ENCODE measurements at regions not wholly inside any gene's neighbourhood (a gene's known extent, or its start where the extent isn't known, plus 50 kb on each side); places are given as distances from the start of the nearest gene placed in this dataset.
"Not testable (repeated sequence)": the region's sequence is repeated elsewhere in the genome, so short reads cannot be mapped to it uniquely, and the experiment has no call there.

- no peak for DNase-seq
Measured at GRCh38 chr7:130789436-130789835, 55.4 kb upstream of the KLF14 start.

- DNase-seq = no peak
Measured at GRCh38 chr7:130791746-130792145, 57.7 kb upstream of the KLF14 start.

- no peak for DNase-seq
Measured at GRCh38 chr7:130793855-130794618, 60.0 kb upstream of the KLF14 start.

DNA sequence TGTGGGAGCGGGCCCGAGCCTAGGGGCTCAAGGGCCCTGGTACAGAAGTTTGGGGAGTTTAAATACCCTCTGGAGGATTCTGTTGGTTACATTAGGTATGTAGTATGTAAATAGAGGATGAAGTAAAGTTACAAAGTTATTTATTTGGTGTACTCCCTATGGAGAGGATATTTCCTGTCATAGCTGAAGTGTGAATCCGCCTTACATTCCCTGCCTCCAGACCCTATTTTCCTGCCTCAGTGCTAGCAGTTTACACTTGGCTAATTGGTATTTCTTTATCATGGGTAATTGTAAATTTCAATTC is 60.6 kb upstream of the KLF14 start:
- no peak for DNase-seq

GRCh38 chr7:130796425-130796824 is 62.4 kb upstream of the KLF14 start:
- DNase-seq = not testable (repeated sequence)

DNA sequence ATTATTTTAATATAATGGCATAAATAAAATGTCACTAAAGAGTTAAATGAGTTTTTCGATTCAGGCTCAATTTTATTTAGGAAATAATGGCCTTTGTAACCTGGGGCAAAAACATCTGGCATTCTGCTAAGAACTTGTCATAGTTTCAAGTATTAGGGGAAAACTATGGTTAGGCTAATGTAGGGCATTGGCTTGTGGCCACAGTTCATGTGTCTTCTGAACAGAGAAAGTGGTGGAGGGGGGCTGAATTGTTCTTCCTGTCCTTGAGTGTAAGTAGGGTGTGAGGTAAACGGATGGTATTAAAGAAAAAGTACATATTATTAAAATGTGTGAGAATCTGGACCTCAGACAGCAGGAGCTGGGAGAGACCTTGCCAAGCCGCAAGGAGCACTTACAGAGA is 69.1 kb upstream of the KLF14 start:
- no peak for DNase-seq

DNA sequence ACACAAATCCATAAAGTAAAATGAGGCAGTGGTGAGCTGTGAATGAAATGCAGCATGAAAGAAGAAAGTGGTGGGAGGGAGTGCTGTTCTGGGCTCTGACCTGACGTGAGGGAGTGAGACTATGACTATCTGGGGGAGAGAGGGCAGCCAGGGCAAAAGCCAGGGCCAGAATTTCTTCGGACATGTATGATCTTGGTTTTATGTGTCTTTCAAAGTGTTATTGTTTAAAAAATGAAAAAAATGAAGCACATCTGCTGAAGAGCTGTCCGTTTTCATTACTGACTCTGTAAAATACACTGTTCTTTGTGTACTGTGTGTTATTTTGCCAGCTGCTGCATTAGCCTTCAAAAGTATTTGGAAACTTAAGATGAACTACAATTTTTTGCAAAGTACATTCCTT is 70.2 kb upstream of the KLF14 start:
- no peak for DNase-seq

DNA sequence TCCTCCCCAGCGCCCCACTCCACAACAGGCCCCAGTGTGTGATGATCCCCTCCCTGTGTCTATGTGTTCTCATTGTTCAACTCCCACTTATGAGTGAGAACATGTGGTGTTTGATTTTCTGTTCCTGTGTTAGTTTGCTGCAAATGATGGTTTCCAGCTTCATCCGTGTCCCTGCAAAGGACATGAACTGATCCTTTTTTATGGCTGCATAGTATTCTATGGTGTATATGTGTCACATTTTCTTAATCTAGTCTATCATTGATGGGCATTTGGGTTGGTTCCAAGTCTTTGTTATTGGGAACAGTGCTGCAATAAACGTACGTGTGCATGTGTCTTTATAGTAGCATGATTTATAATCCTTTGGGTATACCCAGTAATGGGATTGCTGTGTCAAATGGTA is 78.8 kb upstream of the KLF14 start:
- DNase-seq = not testable (repeated sequence)

DNA sequence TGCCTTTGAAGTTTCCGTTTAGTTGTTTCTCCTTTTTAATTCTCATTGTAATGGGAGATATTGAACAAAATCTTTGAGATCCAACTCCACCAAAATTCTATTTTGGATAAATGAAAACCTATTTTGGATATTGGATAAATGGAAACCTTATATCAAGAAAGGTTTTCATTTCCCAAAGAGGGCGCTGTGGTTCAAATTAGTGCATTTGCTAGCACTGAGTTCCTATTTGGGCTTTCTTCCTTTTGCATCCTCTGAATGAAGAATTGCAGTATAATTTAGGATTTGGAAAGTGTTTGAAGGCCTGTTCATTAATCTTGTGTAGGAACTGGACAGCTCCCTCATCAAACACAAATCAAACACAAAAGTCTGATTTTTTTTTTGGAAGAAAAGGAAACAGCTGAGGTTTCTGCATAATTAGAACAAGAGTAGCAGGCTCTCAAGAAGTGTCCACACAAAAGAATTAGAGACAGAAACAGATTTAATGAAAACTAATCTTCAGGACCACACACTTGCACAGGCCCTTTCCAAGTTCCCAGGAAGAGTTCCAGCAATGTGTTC is 80.8 kb upstream of the KLF14 start:
- DNase-seq = no peak

- DNase-seq = no peak
Measured at GRCh38 chr7:130818056-130818455, 84.0 kb upstream of the KLF14 start.

DNA sequence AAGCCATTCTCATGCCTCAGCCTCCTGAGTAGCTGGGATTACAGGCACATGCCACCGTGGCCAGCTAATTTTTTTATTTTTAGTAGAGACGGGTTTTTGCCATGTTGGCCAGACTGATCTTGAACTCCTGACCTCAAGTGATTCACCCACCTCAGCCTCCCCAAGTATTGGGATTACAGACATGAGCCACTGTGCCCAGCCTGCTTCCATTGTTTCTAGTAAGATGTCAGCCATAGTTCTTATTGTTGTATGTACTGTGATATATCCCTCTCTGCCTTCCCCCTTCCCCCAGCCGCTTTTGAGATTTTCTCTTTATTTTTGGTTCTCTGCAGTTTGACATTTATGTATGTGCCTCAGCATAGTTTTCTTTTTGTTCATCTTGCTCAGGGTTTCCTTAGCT is 87.9 kb upstream of the KLF14 start:
- no peak for DNase-seq

DNA sequence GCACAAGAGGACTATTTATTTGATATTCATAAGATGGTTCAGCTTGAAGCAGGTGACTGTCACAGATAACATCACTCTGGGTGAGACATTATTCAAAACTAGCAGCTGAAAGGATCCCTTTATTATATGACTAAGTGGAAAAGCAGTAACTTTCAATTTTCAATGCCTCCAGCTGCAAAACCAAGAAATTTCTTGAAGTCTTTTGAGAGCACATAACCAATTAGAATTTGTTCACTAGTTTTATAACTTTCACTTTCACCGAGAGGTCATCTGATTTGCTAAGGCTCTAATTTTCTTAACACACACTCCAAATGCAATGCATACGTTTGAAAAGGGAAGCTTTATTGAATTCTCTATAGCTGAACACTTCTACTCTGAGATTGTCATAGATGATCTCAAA is 88.6 kb upstream of the KLF14 start:
- no peak for DNase-seq

DNA sequence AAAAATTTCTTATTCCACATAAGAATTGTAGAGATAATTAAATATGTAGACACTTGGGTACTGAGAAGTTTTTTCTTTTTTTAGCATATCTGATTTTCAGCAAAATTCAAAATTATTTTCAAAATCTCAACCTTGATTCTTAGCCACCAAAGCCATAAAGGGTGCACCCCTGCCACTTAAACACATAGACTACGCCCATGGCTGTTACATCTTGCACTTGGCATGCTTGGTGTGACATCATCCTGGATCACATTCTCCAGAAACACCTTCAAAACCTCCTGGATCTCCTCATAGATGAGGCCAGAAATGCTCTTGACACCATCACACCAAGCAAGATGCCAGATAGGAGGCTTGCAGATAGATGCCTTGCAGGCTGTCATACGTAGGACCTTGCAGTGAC is 89.1 kb upstream of the KLF14 start:
- DNase-seq = no peak

DNA sequence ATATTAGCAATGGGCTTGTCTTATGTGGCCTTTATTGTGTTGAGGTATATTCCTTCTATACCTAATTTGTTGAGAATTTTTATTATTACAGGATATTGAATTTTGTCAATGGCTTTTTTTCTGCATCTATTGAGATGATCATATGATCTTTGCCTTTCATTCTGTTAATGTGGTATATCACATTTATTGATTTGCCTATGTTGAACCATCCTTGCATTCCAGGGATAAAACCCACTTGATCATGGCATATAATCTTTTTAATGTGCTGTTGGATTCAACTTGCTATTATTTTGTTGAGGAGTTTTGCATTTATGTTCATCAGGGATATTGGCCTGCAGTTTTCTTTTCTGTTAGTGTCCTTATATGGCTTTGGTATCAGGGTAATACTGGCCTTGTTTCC is 91.8 kb upstream of the KLF14 start:
- no peak for DNase-seq

- DNase-seq = no peak
Measured at GRCh38 chr7:130829415-130829814, 95.4 kb upstream of the KLF14 start.

DNA sequence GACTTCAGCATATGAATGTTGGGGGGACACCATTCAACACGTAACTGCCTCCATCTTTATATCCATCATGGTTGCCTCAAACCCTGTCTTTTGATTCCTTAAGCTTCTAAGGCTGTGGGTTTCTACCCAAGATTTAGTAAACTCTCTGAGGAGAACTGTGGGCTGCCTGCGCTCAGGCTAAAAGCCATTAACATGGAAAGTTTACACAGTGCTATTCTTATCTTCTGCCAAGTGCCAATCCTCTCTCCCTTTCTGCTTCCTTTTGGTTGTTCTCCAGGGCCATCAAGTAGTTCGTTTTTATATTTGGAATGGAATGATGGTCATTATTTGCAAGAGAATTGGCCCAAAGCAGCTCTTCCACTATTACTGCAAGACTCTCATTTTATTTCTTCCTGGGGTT is 97.3 kb upstream of the KLF14 start:
- no peak for DNase-seq

GRCh38 chr7:130831817-130832481 is 97.9 kb upstream of the KLF14 start:
- DNase-seq = no peak

- no peak for DNase-seq
Measured at GRCh38 chr7:130838738-130839137, 104.7 kb upstream of the KLF14 start.

- no peak for DNase-seq
Measured at GRCh38 chr7:130840599-130840998, 106.6 kb upstream of the KLF14 start.

GRCh38 chr7:130841416-130841815 is 107.4 kb upstream of the KLF14 start:
- DNase-seq = no peak

- no peak for DNase-seq
Measured at GRCh38 chr7:130843703-130844102, 109.7 kb upstream of the KLF14 start.

- no peak for DNase-seq
Measured at GRCh38 chr7:130844811-130845580, 111.0 kb upstream of the KLF14 start.

GRCh38 chr7:130845581-130846085 is 111.6 kb upstream of the KLF14 start:
- DNase-seq = no peak

DNA sequence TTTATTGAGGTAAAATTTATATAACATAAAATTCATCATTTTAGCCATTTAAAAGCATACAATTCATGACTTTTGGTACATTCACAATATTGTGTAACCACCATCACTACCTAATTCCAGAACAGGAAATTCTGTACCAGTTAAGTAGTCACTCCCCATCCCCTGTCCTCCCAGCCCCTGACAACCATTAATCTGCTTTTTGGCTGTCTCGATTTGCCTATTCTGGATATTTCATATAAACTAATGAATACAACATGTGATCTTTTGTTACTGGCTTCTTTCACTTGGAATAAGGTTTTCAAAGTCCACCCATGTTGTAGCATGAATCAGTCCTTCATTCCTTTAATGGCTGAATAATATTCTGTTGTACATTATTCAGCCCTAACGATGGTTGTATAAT is 115.6 kb upstream of the KLF14 start:
- DNase-seq = no peak
